Fibroblast of villous mesenchyme (primary cell): ENCODE measurements at regions not wholly inside any gene's neighbourhood (a gene's known extent, or its start where the extent isn't known, plus 50 kb on each side); places are given as distances from the start of the nearest gene placed in this dataset.
"Not testable (repeated sequence)": the region's sequence is repeated elsewhere in the genome, so short reads cannot be mapped to it uniquely, and the experiment has no call there.

Experiments
- DNase-seq: peaks from one replicate; pipeline ENCODE4 v3.0.0-alpha.2; 2010; ENCODE audit warnings: low read depth
- H3K4me3 ChIP-seq: 2 replicates; pipeline ENCODE4 v1.5.1; 2011; ENCODE audit warnings: low read depth, mild to moderate bottlenecking, low read length
- CTCF ChIP-seq: IDR thresholded peaks from 2 replicates; pipeline ENCODE4 v1.5.1; 2012; ENCODE audit warnings: low read depth, mild to moderate bottlenecking, low read length; ENCODE audit not compliant: insufficient read depth

GRCh38 chr20:48019940-48020339, 234.7 kb upstream of the SULF2 start:
- TF ChIP-seq CTCF = no peak
- DNase-seq = no peak
- H3K4me3 ChIP-seq = no peak overlapping the region

DNA sequence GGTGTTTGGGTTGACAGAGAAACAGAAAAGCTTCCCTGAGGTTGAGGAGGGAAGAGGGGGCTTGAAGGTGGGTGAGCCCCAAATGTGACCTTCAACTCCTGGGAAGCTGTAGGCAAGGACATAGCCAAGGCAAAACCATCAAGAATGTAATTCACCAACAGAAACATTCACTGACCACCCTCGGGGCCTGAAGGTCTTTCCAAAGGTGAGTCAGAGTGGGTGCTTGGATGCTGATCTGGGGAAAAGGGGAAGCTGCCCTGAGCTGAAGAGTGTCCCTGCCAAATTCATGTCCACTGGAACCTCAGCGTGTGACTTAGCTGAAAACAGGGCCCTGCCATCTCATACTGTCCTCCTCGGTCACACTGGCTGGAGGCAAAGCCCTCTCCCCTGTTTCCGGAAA, 234.2 kb upstream of the SULF2 start:
- H3K4me3 ChIP-seq = no peak overlapping the region
- no peak for DNase-seq
- no peak for TF ChIP-seq CTCF

- DNase-seq, H3K4me3 ChIP-seq: not testable (repeated sequence)
Observed at GRCh38 chr20:48018851-48019250, 233.6 kb upstream of the SULF2 start.

DNA sequence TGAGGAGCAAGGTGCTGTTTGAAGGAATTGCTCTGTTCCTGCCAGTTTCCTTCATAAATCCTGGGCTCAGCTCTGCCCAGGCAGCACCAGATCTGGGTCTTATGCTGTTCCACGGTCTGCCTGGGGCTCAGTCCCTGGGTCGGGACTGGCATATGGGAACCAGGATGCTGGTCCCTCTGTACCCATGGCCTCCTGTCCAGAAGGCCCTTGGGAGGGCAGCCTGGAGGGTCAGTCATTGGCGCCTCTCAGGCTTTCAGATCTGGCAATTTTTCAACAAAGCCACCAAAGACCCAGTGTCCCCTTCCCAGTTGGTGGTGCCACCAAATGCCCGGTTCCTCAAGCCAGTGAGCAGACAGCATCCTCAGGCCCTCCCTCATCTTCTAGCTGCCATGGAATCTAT, 232.7 kb upstream of the SULF2 start:
- DNase-seq = no peak
- no peak overlapping the region for H3K4me3 ChIP-seq
- TF ChIP-seq CTCF = no peak

DNA sequence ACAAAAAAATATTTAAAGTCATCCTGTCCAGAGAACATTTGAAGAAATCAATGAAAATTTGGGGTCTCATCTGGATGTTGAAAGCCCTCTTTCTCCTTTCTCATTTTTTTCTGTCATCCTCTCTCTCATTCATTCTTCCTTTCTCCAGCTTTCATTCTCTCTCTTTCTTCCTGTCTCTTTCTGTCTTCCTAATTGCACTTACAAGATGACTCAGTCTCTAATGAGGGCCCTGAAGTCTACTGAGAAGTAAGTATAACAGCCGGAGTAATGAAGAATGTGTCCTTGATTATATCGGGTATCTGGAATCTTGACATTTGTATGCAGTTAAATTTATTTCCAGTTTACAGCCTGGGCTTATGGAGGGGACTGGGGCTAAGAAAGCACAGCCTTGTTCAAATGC, 232.2 kb upstream of the SULF2 start:
- no peak for TF ChIP-seq CTCF
- H3K4me3 ChIP-seq = no peak overlapping the region
- peak; percentile 44 for DNase-seq

- H3K4me3 ChIP-seq = no peak overlapping the region
- no peak for TF ChIP-seq CTCF
- peak; percentile 96 for DNase-seq
Observed at GRCh38 chr20:48015943-48016723, 230.9 kb upstream of the SULF2 start.

- no peak overlapping the region for H3K4me3 ChIP-seq
- no peak for TF ChIP-seq CTCF
- peak; percentile 51 for DNase-seq
Observed at GRCh38 chr20:48015141-48015910, 230.0 kb upstream of the SULF2 start.
